ENCODE measurements at regions not wholly inside any gene's neighbourhood (a gene's known extent, or its start where the extent isn't known, plus 50 kb on each side); places are given as distances from the start of the nearest gene placed in this dataset.

DNA sequence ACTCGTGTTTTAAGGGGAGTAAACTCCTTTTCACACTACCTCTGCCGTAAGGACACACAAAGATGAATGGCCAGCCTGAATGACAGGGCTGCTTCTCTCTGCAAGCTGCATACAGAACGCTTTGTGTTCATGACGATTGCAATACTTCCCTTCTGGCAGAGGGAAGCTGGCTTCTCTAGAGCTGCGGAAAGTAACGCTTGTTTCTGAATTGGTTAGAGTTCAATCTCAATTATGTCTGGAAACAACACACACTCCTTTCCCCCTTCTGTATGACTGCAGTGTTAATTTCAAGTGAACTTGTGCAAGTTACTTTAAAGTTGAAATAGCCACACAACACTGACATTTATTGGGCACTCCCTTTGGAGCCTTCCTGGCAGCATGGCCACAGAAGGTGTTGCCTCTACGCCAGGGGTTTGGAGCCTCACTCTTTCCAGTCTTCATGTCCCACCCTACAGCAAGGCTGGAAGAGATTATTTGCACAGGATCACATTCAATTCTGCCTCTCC, 242.6 kb downstream of the NDFIP2 start:
- TF ChIP-seq, protein P1, sequence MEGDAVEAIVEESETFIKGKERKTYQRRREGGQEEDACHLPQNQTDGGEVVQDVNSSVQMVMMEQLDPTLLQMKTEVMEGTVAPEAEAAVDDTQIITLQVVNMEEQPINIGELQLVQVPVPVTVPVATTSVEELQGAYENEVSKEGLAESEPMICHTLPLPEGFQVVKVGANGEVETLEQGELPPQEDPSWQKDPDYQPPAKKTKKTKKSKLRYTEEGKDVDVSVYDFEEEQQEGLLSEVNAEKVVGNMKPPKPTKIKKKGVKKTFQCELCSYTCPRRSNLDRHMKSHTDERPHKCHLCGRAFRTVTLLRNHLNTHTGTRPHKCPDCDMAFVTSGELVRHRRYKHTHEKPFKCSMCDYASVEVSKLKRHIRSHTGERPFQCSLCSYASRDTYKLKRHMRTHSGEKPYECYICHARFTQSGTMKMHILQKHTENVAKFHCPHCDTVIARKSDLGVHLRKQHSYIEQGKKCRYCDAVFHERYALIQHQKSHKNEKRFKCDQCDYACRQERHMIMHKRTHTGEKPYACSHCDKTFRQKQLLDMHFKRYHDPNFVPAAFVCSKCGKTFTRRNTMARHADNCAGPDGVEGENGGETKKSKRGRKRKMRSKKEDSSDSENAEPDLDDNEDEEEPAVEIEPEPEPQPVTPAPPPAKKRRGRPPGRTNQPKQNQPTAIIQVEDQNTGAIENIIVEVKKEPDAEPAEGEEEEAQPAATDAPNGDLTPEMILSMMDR (IDR thresholded peaks at IDR 0.05 in 8 of 11, conservative IDR thresholded peaks at IDR 0.05 in 3 of 11), result no peak
- no peak for TF ChIP-seq POLR2A (IDR thresholded peaks at IDR 0.05)

Measured in spleen (tissue), 7 donors.